IMR-90 (cell line): ENCODE measurements at regions not wholly inside any gene's neighbourhood (a gene's known extent, or its start where the extent isn't known, plus 50 kb on each side); places are given as distances from the start of the nearest gene placed in this dataset.

ENCODE experiments used
- ATAC-seq: fragments of 200-7000 bp; cut with Tn5 transposase; 2 replicates; pipeline ENCODE4 v1.9.1; 2020; ENCODE audit warnings: low read depth, mild to moderate bottlenecking, moderate library complexity
- BruUV-seq: library from RNA; stranded (reverse); fragments of 400-500 nt; replicated peaks from 2 replicates; lab custom pipeline; 2021; lab: Mats Ljungman, UMichigan
- CTCF ChIA-PET: fragments of 300-600 bp; formaldehyde crosslinking; extraction: SDS; loops from one replicate; lab custom pipeline; 2021; ENCODE audit warnings: antibody characterized with exemption; lab: Yijun Ruan, JAX
- POLR2A ChIA-PET: fragments of 300-600 bp; sonication (Branson Sonifier 250); formaldehyde crosslinking; loops from one replicate; lab custom pipeline; 2022; ENCODE audit warnings: antibody characterized with exemption; ENCODE audit not compliant: unreplicated experiment; lab: Charles Lee
- DNase-seq: peaks from one replicate; pipeline ENCODE4 v3.0.0; 2013
- H2AFZ ChIP-seq: replicated peaks from 2 replicates; pipeline ENCODE3; 2013; ENCODE audit warnings: low read length, mild to moderate bottlenecking; ENCODE audit not compliant: poor library complexity
- H2AK5ac ChIP-seq: 2 replicates; pipeline ENCODE4 v1.6.1; 2013; ENCODE audit warnings: low read depth, low read length, inconsistent platforms
- H2AK9ac ChIP-seq: replicated peaks from 2 replicates; pipeline ENCODE3; 2013; ENCODE audit warnings: mild to moderate bottlenecking, low read depth, low read length, moderate library complexity; ENCODE audit not compliant: poor library complexity
- H2BK120ac ChIP-seq: 2 replicates; pipeline ENCODE4 v1.6.1; 2013; ENCODE audit warnings: low read depth, low read length, inconsistent platforms
- H2BK15ac ChIP-seq: 3 replicates; pipeline ENCODE4 v1.6.1; 2013; ENCODE audit warnings: low read depth, low read length, inconsistent platforms
- H2BK20ac ChIP-seq: 2 replicates; pipeline ENCODE4 v1.6.1; 2013; ENCODE audit warnings: low read depth, mild to moderate bottlenecking, inconsistent platforms, low read length, moderate library complexity
- H2BK5ac ChIP-seq: 2 replicates; pipeline ENCODE4 v1.6.1; 2013; ENCODE audit warnings: mild to moderate bottlenecking, low read depth, low read length, inconsistent platforms; ENCODE audit not compliant: poor library complexity, severe bottlenecking
- H3K14ac ChIP-seq: replicated peaks from 2 replicates; pipeline ENCODE4 v1.6.1; 2013; ENCODE audit warnings: low read depth, low read length, inconsistent platforms
- H3K18ac ChIP-seq: 2 replicates; pipeline ENCODE4 v1.6.1; 2013; ENCODE audit warnings: low read depth, low read length, control low read depth
- H3K23ac ChIP-seq: 2 replicates; pipeline ENCODE4 v1.6.1; 2013; ENCODE audit warnings: low read depth, low read length, inconsistent platforms
- H3K27ac ChIP-seq: 2 replicates; pipeline ENCODE4 v1.5.1; 2013; ENCODE audit warnings: mild to moderate bottlenecking, control low read depth, low read length; ENCODE audit not compliant: insufficient read depth
- H3K27me3 ChIP-seq: 2 replicates; pipeline ENCODE4 v1.6.1; 2013; ENCODE audit warnings: low read length; ENCODE audit not compliant: control insufficient read depth, insufficient read depth
- H3K36me3 ChIP-seq: 2 replicates; pipeline ENCODE4 v1.6.1; 2013; ENCODE audit warnings: low read length, mixed read lengths; ENCODE audit not compliant: control insufficient read depth, insufficient read depth
- H3K4ac ChIP-seq: 2 replicates; pipeline ENCODE4 v1.6.1; 2013; ENCODE audit warnings: low read depth, low read length, inconsistent platforms
- H3K4me1 ChIP-seq: 2 replicates; pipeline ENCODE4 v1.6.1; 2013; ENCODE audit warnings: low read length, mixed read lengths; ENCODE audit not compliant: control insufficient read depth, insufficient read depth
- H3K4me2 ChIP-seq: 2 replicates; pipeline ENCODE4 v1.6.1; 2013; ENCODE audit warnings: low read depth, mild to moderate bottlenecking, control low read depth, low read length, moderate library complexity
- H3K4me3 ChIP-seq: 2 replicates; pipeline ENCODE4 v1.5.1; 2013; ENCODE audit warnings: low read depth, mild to moderate bottlenecking, control low read depth, low read length, moderate library complexity; ENCODE audit not compliant: insufficient read depth
- H3K56ac ChIP-seq: 2 replicates; pipeline ENCODE4 v1.6.1; 2013; ENCODE audit warnings: low read length, inconsistent platforms; ENCODE audit not compliant: insufficient read depth; ENCODE audit errors: extremely low read depth
- H3K79me1 ChIP-seq, 2 experiments: 2 replicates each; pipeline ENCODE4 v1.6.1; 2013; ENCODE audit warnings: low read length in 2 of 2, inconsistent platforms in 1 of 2, low read depth in 1 of 2
- H3K9ac ChIP-seq: 2 replicates; pipeline ENCODE4 v1.6.1; 2013; ENCODE audit warnings: low read depth, low read length, control low read depth
- H3K9me1 ChIP-seq: 2 replicates; pipeline ENCODE4 v1.6.1; 2013; ENCODE audit warnings: low read length, inconsistent platforms; ENCODE audit not compliant: insufficient read depth
- H3K9me3 ChIP-seq: 2 replicates; pipeline ENCODE4 v1.6.1; 2013; ENCODE audit warnings: low read length; ENCODE audit not compliant: control insufficient read depth, insufficient read depth
- H4K20me1 ChIP-seq: 2 replicates; pipeline ENCODE4 v1.6.1; 2013; ENCODE audit warnings: low read length, inconsistent platforms; ENCODE audit not compliant: insufficient read depth
- H4K5ac ChIP-seq: 2 replicates; pipeline ENCODE4 v1.6.1; 2013; ENCODE audit warnings: mild to moderate bottlenecking, low read depth, low read length, control low read depth
- H4K8ac ChIP-seq, 2 experiments: 2 replicates each; pipeline ENCODE4 v1.6.1; 2013; ENCODE audit warnings: low read depth in 2 of 2, low read length in 2 of 2, control low read depth in 1 of 2, inconsistent platforms in 1 of 2
- H4K91ac ChIP-seq: 2 replicates; pipeline ENCODE4 v1.6.1; 2013; ENCODE audit warnings: low read depth, low read length, inconsistent platforms; ENCODE audit not compliant: insufficient read depth
- BHLHE40 ChIP-seq: fragments of 150-350 bp; IDR thresholded peaks from 2 replicates; pipeline ENCODE4 v1.6.1; 2016; ENCODE audit warnings: mild to moderate bottlenecking, low read depth, low read length
- CHD1 ChIP-seq: IDR thresholded peaks from 2 replicates; pipeline ENCODE4 v1.6.1; 2012; ENCODE audit warnings: low read depth, low read length, improper control_type of control experiment
- FOS ChIP-seq: fragments of 150-350 bp; IDR thresholded peaks from 2 replicates; pipeline ENCODE4 v1.6.1; 2016; ENCODE audit warnings: low read depth, low read length
- MAFK ChIP-seq: IDR thresholded peaks from 2 replicates; pipeline ENCODE4 v1.6.1; 2012; ENCODE audit warnings: low read depth, low read length, improper control_type of control experiment
- MAZ ChIP-seq: IDR thresholded peaks from 2 replicates; pipeline ENCODE4 v1.6.1; 2012; ENCODE audit warnings: low read depth, mild to moderate bottlenecking, low read length, improper control_type of control experiment, moderate library complexity, borderline replicate concordance
- MXI1 ChIP-seq: IDR thresholded peaks from 2 replicates; pipeline ENCODE4 v1.6.1; 2012; ENCODE audit warnings: low read depth, mild to moderate bottlenecking, low read length, moderate library complexity, borderline replicate concordance
- NFE2L2 ChIP-seq: fragments of 150-350 bp; IDR thresholded peaks from 2 replicates; pipeline ENCODE4 v1.6.1; 2016; ENCODE audit warnings: low read depth, mild to moderate bottlenecking, low read length
- POLR2A ChIP-seq: IDR thresholded peaks from 2 replicates; pipeline ENCODE4 v1.6.1; 2012; ENCODE audit warnings: mild to moderate bottlenecking, low read depth, low read length
- RAD21 ChIP-seq: IDR thresholded peaks from 2 replicates; pipeline ENCODE4 v1.6.1; 2012; ENCODE audit warnings: low read length, improper control_type of control experiment
- RCOR1 ChIP-seq: IDR thresholded peaks from 2 replicates; pipeline ENCODE4 v1.6.1; 2012; ENCODE audit warnings: mild to moderate bottlenecking, low read length, improper control_type of control experiment; ENCODE audit not compliant: insufficient replicate concordance
- RFX5 ChIP-seq: IDR thresholded peaks from 2 replicates; pipeline ENCODE4 v1.8.0; 2012; ENCODE audit warnings: low read depth, mild to moderate bottlenecking, low read length, moderate library complexity
- WGBS, 2 experiments: methylation state at CpG; one replicate each; pipeline versions ENCODE4 v1.1.5 to v1.1.7; 2013; ENCODE audit warnings: missing lambda C conversion rate in 2 of 2; ENCODE audit not compliant: insufficient read length in 1 of 2; ENCODE audit errors: extremely low coverage in 2 of 2; 5-methylcytosine and 5-hydroxymethylcytosine counted together
- dilution Hi-C: fragments of 300-500 bp; cut with HindIII; formaldehyde crosslinking; loops from one replicate; pipeline ENCODE4 v1.14.3; 2018; ENCODE audit warnings: low sequenced_read_pairs; ENCODE audit not compliant: unreplicated experiment
- in situ Hi-C: fragments of 300-500 bp; cut with MboI; formaldehyde crosslinking; loops from 3 replicates; pipeline ENCODE4 v1.14.3; 2019; ENCODE audit warnings: low sequenced_read_pairs, inconsistent platforms, mixed read lengths
- intact Hi-C: fragments of 100-400 bp; cut with micrococcal nuclease; formaldehyde crosslinking; loops from 2 replicates; pipeline ENCODE4 v1.10.0; 2022
- TF ChIP-seq, protein P1 (sequence below): fragments of 150-350 bp; IDR thresholded peaks from 2 replicates; pipeline ENCODE4 v1.6.1; 2016; ENCODE audit warnings: low read depth, mild to moderate bottlenecking, low read length, moderate library complexity, borderline replicate concordance
- TF ChIP-seq, protein P2 (sequence below): conservative IDR thresholded peaks from 2 replicates; pipeline ENCODE4 v1.5.1; 2012; ENCODE audit warnings: mild to moderate bottlenecking, low read depth, low read length, improper control_type of control experiment
- TF ChIP-seq, protein P3 (sequence below): fragments of 150-350 bp; IDR thresholded peaks from 2 replicates; pipeline ENCODE4 v1.6.1; 2017; ENCODE audit warnings: mild to moderate bottlenecking, antibody characterized with exemption, low read length, low read depth

DNA sequence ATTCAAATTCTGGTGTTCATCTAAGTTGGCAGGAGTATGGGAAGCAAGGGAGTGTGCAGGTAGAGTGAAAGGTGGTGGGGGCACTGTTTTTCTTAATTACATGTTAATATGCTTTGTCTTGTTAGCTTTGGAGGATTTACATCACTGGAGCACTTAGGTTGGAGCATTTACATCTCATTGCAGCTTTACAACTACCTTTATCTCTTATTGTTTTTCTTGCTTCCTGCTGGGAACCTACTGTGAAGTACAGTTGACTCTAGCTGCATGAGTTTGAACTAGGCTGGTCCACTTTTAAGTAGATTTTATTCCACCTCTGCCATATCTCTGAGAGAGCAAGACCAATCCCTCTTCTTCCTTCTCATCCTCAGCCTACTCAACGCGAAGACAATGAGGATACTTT is 554.8 kb upstream of the B3GALT2 start:
- no CpG with 5 or more reads among the region's 2 CpGs for WGBS, 2 experiments
- Histone ChIP-seq H2BK120ac (no peak overlapping the region), H2BK20ac (no peak overlapping the region), H2BK5ac (no peak overlapping the region), H3K18ac (no peak overlapping the region), H3K9ac (no peak overlapping the region), H3K4me1 (no peaks in the 10 kb centered on the region), H3K4ac (no peak overlapping the region), H3K4me2 (no peak overlapping the region), H3K27ac (no peak overlapping the region), H4K5ac (no peak overlapping the region), H3K23ac (no peak overlapping the region), H4K8ac (no peak overlapping the region), H3K14ac (no peak overlapping the region), H3K9me1 (no peaks in the 10 kb centered on the region), H4K20me1 (no peaks in the 10 kb centered on the region), H3K79me1 (no peaks in the 10 kb centered on the region), H3K9me3 (no peaks in the 10 kb centered on the region), H2AK5ac (no peak overlapping the region), H3K27me3 (no peaks in the 10 kb centered on the region), H2AFZ (no peak overlapping the region), H2AK9ac (no peak overlapping the region), H3K56ac (no peak overlapping the region), H3K4me3 (no peak overlapping the region), H4K91ac (no peak overlapping the region), H3K36me3 (no peaks in the 10 kb centered on the region), H2BK15ac (no peak overlapping the region)
- intact Hi-C loops (no loop called here), dilution Hi-C loops (no loop called here), in situ Hi-C loops (no loop called here)
- no peak for ATAC-seq
- ChIA-PET POLR2A (no interaction called here), CTCF (interaction anchor here (0.6 kb wide), 2 partner anchors 83 to 176 kb away, joined by 4 to 5 read pairs; no protein-coding TSS in a partner anchor)
- TF ChIP-seq RCOR1 (no peak), MXI1 (no peak), RFX5 (no peak), CHD1 (no peak), MAFK (no peak), MAZ (no peak), BHLHE40 (no peak), FOS (no peak), POLR2A (no peak), NFE2L2 (no peak), RAD21 (no peak)
- TF ChIP-seq, protein P1, sequence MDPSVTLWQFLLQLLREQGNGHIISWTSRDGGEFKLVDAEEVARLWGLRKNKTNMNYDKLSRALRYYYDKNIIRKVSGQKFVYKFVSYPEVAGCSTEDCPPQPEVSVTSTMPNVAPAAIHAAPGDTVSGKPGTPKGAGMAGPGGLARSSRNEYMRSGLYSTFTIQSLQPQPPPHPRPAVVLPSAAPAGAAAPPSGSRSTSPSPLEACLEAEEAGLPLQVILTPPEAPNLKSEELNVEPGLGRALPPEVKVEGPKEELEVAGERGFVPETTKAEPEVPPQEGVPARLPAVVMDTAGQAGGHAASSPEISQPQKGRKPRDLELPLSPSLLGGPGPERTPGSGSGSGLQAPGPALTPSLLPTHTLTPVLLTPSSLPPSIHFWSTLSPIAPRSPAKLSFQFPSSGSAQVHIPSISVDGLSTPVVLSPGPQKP: no peak
- TF ChIP-seq, protein P2, sequence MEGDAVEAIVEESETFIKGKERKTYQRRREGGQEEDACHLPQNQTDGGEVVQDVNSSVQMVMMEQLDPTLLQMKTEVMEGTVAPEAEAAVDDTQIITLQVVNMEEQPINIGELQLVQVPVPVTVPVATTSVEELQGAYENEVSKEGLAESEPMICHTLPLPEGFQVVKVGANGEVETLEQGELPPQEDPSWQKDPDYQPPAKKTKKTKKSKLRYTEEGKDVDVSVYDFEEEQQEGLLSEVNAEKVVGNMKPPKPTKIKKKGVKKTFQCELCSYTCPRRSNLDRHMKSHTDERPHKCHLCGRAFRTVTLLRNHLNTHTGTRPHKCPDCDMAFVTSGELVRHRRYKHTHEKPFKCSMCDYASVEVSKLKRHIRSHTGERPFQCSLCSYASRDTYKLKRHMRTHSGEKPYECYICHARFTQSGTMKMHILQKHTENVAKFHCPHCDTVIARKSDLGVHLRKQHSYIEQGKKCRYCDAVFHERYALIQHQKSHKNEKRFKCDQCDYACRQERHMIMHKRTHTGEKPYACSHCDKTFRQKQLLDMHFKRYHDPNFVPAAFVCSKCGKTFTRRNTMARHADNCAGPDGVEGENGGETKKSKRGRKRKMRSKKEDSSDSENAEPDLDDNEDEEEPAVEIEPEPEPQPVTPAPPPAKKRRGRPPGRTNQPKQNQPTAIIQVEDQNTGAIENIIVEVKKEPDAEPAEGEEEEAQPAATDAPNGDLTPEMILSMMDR: no peak
- TF ChIP-seq, protein P3, sequence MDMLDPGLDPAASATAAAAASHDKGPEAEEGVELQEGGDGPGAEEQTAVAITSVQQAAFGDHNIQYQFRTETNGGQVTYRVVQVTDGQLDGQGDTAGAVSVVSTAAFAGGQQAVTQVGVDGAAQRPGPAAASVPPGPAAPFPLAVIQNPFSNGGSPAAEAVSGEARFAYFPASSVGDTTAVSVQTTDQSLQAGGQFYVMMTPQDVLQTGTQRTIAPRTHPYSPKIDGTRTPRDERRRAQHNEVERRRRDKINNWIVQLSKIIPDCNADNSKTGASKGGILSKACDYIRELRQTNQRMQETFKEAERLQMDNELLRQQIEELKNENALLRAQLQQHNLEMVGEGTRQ: no peak
- no peak for DNase-seq
- no TSS peak for BruUV-seq
